SK-N-SH treated with all-trans-retinoic acid at 6 μM for 48 hours (cell line): ENCODE measurements at regions not wholly inside any gene's neighbourhood (a gene's known extent, or its start where the extent isn't known, plus 50 kb on each side); places are given as distances from the start of the nearest gene placed in this dataset.

Experiments used
- ATAC-seq: fragments of 200-7000 bp; cut with Tn5 transposase; 3 replicates; pipeline ENCODE4 v1.9.1; 2020; ENCODE audit warnings: mild to moderate bottlenecking, moderate library complexity
- ARNTL ChIP-seq: fragments of 450-650 bp; formaldehyde crosslinking; IDR thresholded peaks from 2 replicates; pipeline ENCODE4 v1.5.0; 2020; ENCODE audit warnings: low read depth, mild to moderate bottlenecking, moderate library complexity, borderline replicate concordance
- CREB5 ChIP-seq: fragments of 250-450 bp; sonication (Bioruptor Pico); IDR thresholded peaks from 2 replicates; pipeline ENCODE4 v1.5.1; 2020; ENCODE audit warnings: low read depth, mild to moderate bottlenecking, moderate library complexity
- CSDC2 ChIP-seq: fragments of 250-450 bp; sonication (Bioruptor Pico); IDR thresholded peaks from 2 replicates; pipeline ENCODE4 v1.5.0; 2020; ENCODE audit warnings: mild to moderate bottlenecking, moderate library complexity
- CSRNP3 ChIP-seq: fragments of 250-450 bp; sonication (Bioruptor Pico); IDR thresholded peaks from 2 replicates; pipeline ENCODE4 v1.5.1; 2021; ENCODE audit warnings: mild to moderate bottlenecking, moderate library complexity
- ESRRG ChIP-seq: fragments of 250-450 bp; sonication (Bioruptor Pico); IDR thresholded peaks from 2 replicates; pipeline ENCODE4 v1.6.1; 2021; ENCODE audit warnings: mild to moderate bottlenecking
- ISL1 ChIP-seq: fragments of 250-450 bp; sonication (Bioruptor Pico); IDR thresholded peaks from 2 replicates; pipeline ENCODE4 v2.1.2; 2022; ENCODE audit warnings: mild to moderate bottlenecking, moderate library complexity
- OSR1 ChIP-seq: fragments of 250-450 bp; sonication (Bioruptor Pico); IDR thresholded peaks from 2 replicates; pipeline ENCODE4 v1.8.0; 2022; ENCODE audit warnings: moderate library complexity, mild to moderate bottlenecking, inconsistent platforms
- POU6F1 ChIP-seq: fragments of 250-450 bp; sonication (Bioruptor Pico); IDR thresholded peaks from 2 replicates; pipeline ENCODE4 v1.8.0; 2021; ENCODE audit warnings: low read depth, mild to moderate bottlenecking, moderate library complexity, borderline replicate concordance
- PPARA ChIP-seq: fragments of 250-450 bp; sonication (Bioruptor Pico); IDR thresholded peaks from 2 replicates; pipeline ENCODE4 v1.5.0; 2020; ENCODE audit warnings: mild to moderate bottlenecking, borderline replicate concordance
- RARB ChIP-seq: fragments of 250-450 bp; sonication (Bioruptor Pico); IDR thresholded peaks from 2 replicates; pipeline ENCODE4 v1.8.0; 2021; ENCODE audit warnings: mild to moderate bottlenecking, moderate library complexity
- SNAI2 ChIP-seq: fragments of 250-450 bp; sonication (Bioruptor Pico); IDR thresholded peaks from 2 replicates; pipeline ENCODE4 v1.5.0; 2020; ENCODE audit warnings: mild to moderate bottlenecking, moderate library complexity
- TCF4 ChIP-seq: fragments of 250-450 bp; sonication (Bioruptor Pico); IDR thresholded peaks from 2 replicates; pipeline ENCODE4 v1.8.0; 2021; ENCODE audit warnings: mild to moderate bottlenecking, moderate library complexity, borderline replicate concordance
- TOX ChIP-seq: fragments of 250-450 bp; sonication (Bioruptor Pico); IDR thresholded peaks from 2 replicates; pipeline ENCODE4 v1.8.0; 2021; ENCODE audit warnings: mild to moderate bottlenecking, moderate library complexity, borderline replicate concordance
- TSHZ2 ChIP-seq: fragments of 250-450 bp; sonication (Bioruptor Pico); IDR thresholded peaks from 2 replicates; pipeline ENCODE4 v1.5.0; 2020; ENCODE audit warnings: mild to moderate bottlenecking, moderate library complexity
- ZC3H10 ChIP-seq: fragments of 250-450 bp; sonication (Bioruptor Pico); IDR thresholded peaks from 2 replicates; pipeline ENCODE4 v1.5.1; 2021; ENCODE audit warnings: mild to moderate bottlenecking, moderate library complexity
- ZFP3 ChIP-seq: fragments of 250-450 bp; sonication (Bioruptor Pico); IDR thresholded peaks from 2 replicates; pipeline ENCODE4 v1.5.0; 2020; ENCODE audit warnings: mild to moderate bottlenecking, moderate library complexity
- ZFP30 ChIP-seq: fragments of 450-650 bp; formaldehyde crosslinking; IDR thresholded peaks from 2 replicates; pipeline ENCODE4 v1.5.0; 2022; ENCODE audit warnings: mild to moderate bottlenecking, moderate library complexity
- ZNF565 ChIP-seq: fragments of 450-650 bp; formaldehyde crosslinking; conservative IDR thresholded peaks from 2 replicates; pipeline ENCODE4 v1.5.0; 2020; ENCODE audit warnings: low read depth, mild to moderate bottlenecking, moderate library complexity
- ZNF70 ChIP-seq: fragments of 450-650 bp; formaldehyde crosslinking; IDR thresholded peaks from 2 replicates; pipeline ENCODE4 v1.5.0; 2020; ENCODE audit warnings: mild to moderate bottlenecking, moderate library complexity
- TF ChIP-seq, protein P1 (sequence below): fragments of 250-450 bp; sonication (Bioruptor Pico); IDR thresholded peaks from 2 replicates; pipeline ENCODE4 v1.8.0; 2020; ENCODE audit warnings: mild to moderate bottlenecking, moderate library complexity, borderline replicate concordance

- TF ChIP-seq, protein P1, sequence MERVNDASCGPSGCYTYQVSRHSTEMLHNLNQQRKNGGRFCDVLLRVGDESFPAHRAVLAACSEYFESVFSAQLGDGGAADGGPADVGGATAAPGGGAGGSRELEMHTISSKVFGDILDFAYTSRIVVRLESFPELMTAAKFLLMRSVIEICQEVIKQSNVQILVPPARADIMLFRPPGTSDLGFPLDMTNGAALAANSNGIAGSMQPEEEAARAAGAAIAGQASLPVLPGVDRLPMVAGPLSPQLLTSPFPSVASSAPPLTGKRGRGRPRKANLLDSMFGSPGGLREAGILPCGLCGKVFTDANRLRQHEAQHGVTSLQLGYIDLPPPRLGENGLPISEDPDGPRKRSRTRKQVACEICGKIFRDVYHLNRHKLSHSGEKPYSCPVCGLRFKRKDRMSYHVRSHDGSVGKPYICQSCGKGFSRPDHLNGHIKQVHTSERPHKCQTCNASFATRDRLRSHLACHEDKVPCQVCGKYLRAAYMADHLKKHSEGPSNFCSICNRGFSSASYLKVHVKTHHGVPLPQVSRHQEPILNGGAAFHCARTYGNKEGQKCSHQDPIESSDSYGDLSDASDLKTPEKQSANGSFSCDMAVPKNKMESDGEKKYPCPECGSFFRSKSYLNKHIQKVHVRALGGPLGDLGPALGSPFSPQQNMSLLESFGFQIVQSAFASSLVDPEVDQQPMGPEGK: no peak
- TF ChIP-seq ISL1 (CRISPR knock-in tag) (no peak), RARB (CRISPR knock-in tag) (no peak), ARNTL (CRISPR knock-in tag) (no peak), ZNF70 (CRISPR knock-in tag) (no peak), ZFP3 (no peak), SNAI2 (CRISPR knock-in tag) (no peak), ZC3H10 (no peak)
- no peak for ATAC-seq
Measured at GRCh38 chr14:81805785-81806184, 272.1 kb upstream of the SEL1L start.

- no peak for ATAC-seq
Measured at GRCh38 chr14:81811705-81812269, 278.1 kb upstream of the SEL1L start.

GRCh38 chr14:81818271-81818670 is 284.6 kb upstream of the SEL1L start:
- TF ChIP-seq TOX (CRISPR knock-in tag) (no peak), ZFP30 (CRISPR knock-in tag) (no peak), ZFP3 (no peak), ZNF565 (CRISPR knock-in tag) (no peak), CSDC2 (CRISPR knock-in tag) (no peak), TSHZ2 (CRISPR knock-in tag) (no peak), PPARA (CRISPR knock-in tag) (no peak), ESRRG (no peak), POU6F1 (CRISPR knock-in tag) (no peak), TCF4 (CRISPR knock-in tag) (no peak), ZC3H10 (no peak), OSR1 (no peak), ISL1 (CRISPR knock-in tag) (no peak), CREB5 (CRISPR knock-in tag) (no peak), ZNF70 (CRISPR knock-in tag) (no peak)
- no peak for ATAC-seq

More at GRCh38 chr14:81811705-81812269, 278.1 kb upstream of the SEL1L start:
- TF ChIP-seq CSRNP3 (CRISPR knock-in tag): no peak
- TF ChIP-seq TOX (CRISPR knock-in tag): no peak
- no peak for TF ChIP-seq RARB (CRISPR knock-in tag)
- TF ChIP-seq PPARA (CRISPR knock-in tag): no peak
- no peak for TF ChIP-seq TSHZ2 (CRISPR knock-in tag)
